GM23338 (cell line): ENCODE measurements at regions not wholly inside any gene's neighbourhood (a gene's known extent, or its start where the extent isn't known, plus 50 kb on each side); places are given as distances from the start of the nearest gene placed in this dataset.

Experiments used
- CREB1 ChIP-seq: fragments of 250-450 bp; sonication (Bioruptor Pico); IDR thresholded peaks from 2 replicates; pipeline ENCODE4 v1.5.0; 2020; ENCODE audit warnings: low read depth, mild to moderate bottlenecking, moderate library complexity
- ETS1 ChIP-seq: IDR thresholded peaks from 2 replicates; pipeline ENCODE4 v1.6.1; 2016; ENCODE audit warnings: antibody characterized with exemption
- EZH2 ChIP-seq: fragments of 200-600 bp; sonication (generic); IDR thresholded peaks from one replicate; pipeline ENCODE4 v1.8.0; 2017; ENCODE audit warnings: antibody characterized with exemption, mild to moderate bottlenecking, low read depth; ENCODE audit not compliant: unreplicated experiment
- EZH2phosphoT487 ChIP-seq: fragments of 200-600 bp; sonication (generic); IDR thresholded peaks from one replicate; pipeline ENCODE4 v1.8.1; 2018; ENCODE audit warnings: antibody characterized with exemption; ENCODE audit not compliant: unreplicated experiment
- JUNB ChIP-seq: IDR thresholded peaks from one replicate; pipeline ENCODE4 v1.6.1; 2016; ENCODE audit warnings: antibody characterized with exemption; ENCODE audit not compliant: unreplicated experiment
- POLR2AphosphoS5 ChIP-seq: IDR thresholded peaks from 2 replicates; pipeline ENCODE4 v1.6.1; 2016; ENCODE audit warnings: antibody characterized with exemption, low read depth
- REST ChIP-seq: IDR thresholded peaks from one replicate; pipeline ENCODE4 v1.6.1; 2018; ENCODE audit warnings: antibody characterized with exemption; ENCODE audit not compliant: unreplicated experiment
- STAT1 ChIP-seq: IDR thresholded peaks from one replicate; pipeline ENCODE4 v1.6.1; 2016; ENCODE audit warnings: antibody characterized with exemption; ENCODE audit not compliant: unreplicated experiment
- ZNF114 ChIP-seq: fragments of 250-450 bp; sonication (Bioruptor Pico); IDR thresholded peaks from 2 replicates; pipeline ENCODE4 v1.5.0; 2020; ENCODE audit warnings: mild to moderate bottlenecking, moderate library complexity
- ZNF331 ChIP-seq: fragments of 250-450 bp; sonication (Bioruptor Pico); IDR thresholded peaks from 2 replicates; pipeline ENCODE4 v1.5.0; 2020; ENCODE audit warnings: low read depth, mild to moderate bottlenecking, moderate library complexity
- ZNF462 ChIP-seq: fragments of 250-450 bp; sonication (Bioruptor Pico); IDR thresholded peaks from 2 replicates; pipeline ENCODE4 v1.5.0; 2020; ENCODE audit warnings: mild to moderate bottlenecking, moderate library complexity
- TF ChIP-seq, protein P1 (sequence below), 2 experiments: fragments of 200-600 bp in 1 of 2; sonication (generic) in 1 of 2; conservative IDR thresholded peaks; 2 replicates each; pipeline versions ENCODE4 v1.5.1 to v1.6.1; 2016 to 2017; ENCODE audit warnings: antibody characterized with exemption in 2 of 2, low read depth in 2 of 2, mild to moderate bottlenecking in 2 of 2, moderate library complexity in 1 of 2

DNA sequence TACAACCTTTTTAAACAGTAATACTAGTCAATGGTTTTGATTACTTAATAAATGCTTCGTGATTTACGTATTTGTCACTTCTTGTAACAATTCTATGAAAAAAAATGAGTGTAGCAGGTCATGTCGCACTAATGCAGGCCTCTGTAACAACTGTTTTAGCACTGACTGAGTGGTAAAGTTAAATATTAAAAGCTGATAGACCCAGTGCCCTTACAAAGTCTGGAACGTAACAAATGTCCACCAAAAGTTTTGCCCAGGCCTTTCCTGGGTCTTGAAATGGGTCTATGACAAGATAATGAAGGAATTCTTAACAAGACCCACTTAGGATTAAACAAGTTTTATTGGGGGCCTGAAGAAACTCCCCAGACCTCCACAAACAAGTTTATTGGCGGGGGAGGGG, 304.6 kb upstream of the DEPDC1 start:
- TF ChIP-seq, protein P1, sequence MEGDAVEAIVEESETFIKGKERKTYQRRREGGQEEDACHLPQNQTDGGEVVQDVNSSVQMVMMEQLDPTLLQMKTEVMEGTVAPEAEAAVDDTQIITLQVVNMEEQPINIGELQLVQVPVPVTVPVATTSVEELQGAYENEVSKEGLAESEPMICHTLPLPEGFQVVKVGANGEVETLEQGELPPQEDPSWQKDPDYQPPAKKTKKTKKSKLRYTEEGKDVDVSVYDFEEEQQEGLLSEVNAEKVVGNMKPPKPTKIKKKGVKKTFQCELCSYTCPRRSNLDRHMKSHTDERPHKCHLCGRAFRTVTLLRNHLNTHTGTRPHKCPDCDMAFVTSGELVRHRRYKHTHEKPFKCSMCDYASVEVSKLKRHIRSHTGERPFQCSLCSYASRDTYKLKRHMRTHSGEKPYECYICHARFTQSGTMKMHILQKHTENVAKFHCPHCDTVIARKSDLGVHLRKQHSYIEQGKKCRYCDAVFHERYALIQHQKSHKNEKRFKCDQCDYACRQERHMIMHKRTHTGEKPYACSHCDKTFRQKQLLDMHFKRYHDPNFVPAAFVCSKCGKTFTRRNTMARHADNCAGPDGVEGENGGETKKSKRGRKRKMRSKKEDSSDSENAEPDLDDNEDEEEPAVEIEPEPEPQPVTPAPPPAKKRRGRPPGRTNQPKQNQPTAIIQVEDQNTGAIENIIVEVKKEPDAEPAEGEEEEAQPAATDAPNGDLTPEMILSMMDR (conservative IDR thresholded peaks at IDR 0.05; ENCODE audit: low read depth in 2 of 2), result no peak
- TF ChIP-seq JUNB, result no peak
- TF ChIP-seq EZH2phosphoT487, result no peak
- TF ChIP-seq POLR2AphosphoS5, result no peak
- no peak for TF ChIP-seq ETS1
- TF ChIP-seq EZH2, result no peak
- TF ChIP-seq CREB1 (CRISPR knock-in tag), result no peak
- TF ChIP-seq REST, result no peak
- no peak for TF ChIP-seq STAT1
- no peak for TF ChIP-seq ZNF114
- no peak for TF ChIP-seq ZNF331 (CRISPR knock-in tag)
- TF ChIP-seq ZNF462 (CRISPR knock-in tag), result no peak
